HUES48 (cell line): ENCODE measurements at regions not wholly inside any gene's neighbourhood (a gene's known extent, or its start where the extent isn't known, plus 50 kb on each side); places are given as distances from the start of the nearest gene placed in this dataset.

ENCODE experiments used
- H3K27ac ChIP-seq: one replicate; pipeline ENCODE4 v1.7.0; 2013; ENCODE audit warnings: low read depth, low read length, inconsistent platforms
- H3K27me3 ChIP-seq: 2 replicates; pipeline ENCODE4 v1.6.1; 2013; ENCODE audit warnings: mild to moderate bottlenecking, low read length; ENCODE audit not compliant: control insufficient read depth, insufficient read depth
- H3K36me3 ChIP-seq: 2 replicates; pipeline ENCODE4 v1.6.1; 2013; ENCODE audit warnings: low read length; ENCODE audit not compliant: control insufficient read depth, insufficient read depth
- H3K4me1 ChIP-seq: 2 replicates; pipeline ENCODE4 v1.6.1; 2013; ENCODE audit warnings: mild to moderate bottlenecking, low read length; ENCODE audit not compliant: control insufficient read depth, insufficient read depth
- H3K4me3 ChIP-seq: 2 replicates; pipeline ENCODE4 v1.5.1; 2013; ENCODE audit warnings: mild to moderate bottlenecking, low read depth, low read length
- H3K9ac ChIP-seq: 2 replicates; pipeline ENCODE4 v1.6.1; 2013; ENCODE audit warnings: mild to moderate bottlenecking, low read depth, low read length, moderate library complexity
- H3K9me3 ChIP-seq: 2 replicates; pipeline ENCODE4 v1.6.1; 2013; ENCODE audit warnings: low read length; ENCODE audit not compliant: control insufficient read depth, insufficient read depth

DNA sequence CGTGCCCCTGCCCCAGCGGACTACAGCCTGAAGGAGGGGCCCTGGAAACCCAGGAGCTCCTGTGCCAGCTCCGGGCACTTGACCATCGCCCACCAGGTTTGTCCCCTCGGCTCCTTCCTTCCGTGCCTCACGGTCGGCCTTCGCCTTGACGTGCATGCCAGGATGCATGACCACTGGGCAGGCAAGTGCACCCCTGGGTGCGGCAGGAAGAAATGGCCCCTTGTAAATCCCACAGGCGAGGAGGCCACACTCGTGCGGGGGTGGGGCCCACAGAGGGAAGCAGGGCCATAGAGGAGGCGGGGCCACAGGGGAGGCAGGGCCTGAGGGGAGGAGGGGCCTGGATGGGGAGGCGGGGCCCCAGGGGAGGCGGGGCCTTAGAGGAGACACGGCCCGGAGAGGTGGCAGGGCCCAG lies 81.7 kb downstream of the YTHDF1 start:
- no peak overlapping the region for H3K27ac ChIP-seq
- H3K9ac ChIP-seq: no peak overlapping the region
- no peaks in the 10 kb centered on the region for H3K27me3 ChIP-seq
- H3K9me3 ChIP-seq: no peaks in the 10 kb centered on the region
- no peak overlapping the region for H3K4me3 ChIP-seq
- no peaks in the 10 kb centered on the region for H3K36me3 ChIP-seq
- peaks cover 9% of the 10 kb centered on the region; the same call in 1 of the 2 replicates for H3K4me1 ChIP-seq

DNA sequence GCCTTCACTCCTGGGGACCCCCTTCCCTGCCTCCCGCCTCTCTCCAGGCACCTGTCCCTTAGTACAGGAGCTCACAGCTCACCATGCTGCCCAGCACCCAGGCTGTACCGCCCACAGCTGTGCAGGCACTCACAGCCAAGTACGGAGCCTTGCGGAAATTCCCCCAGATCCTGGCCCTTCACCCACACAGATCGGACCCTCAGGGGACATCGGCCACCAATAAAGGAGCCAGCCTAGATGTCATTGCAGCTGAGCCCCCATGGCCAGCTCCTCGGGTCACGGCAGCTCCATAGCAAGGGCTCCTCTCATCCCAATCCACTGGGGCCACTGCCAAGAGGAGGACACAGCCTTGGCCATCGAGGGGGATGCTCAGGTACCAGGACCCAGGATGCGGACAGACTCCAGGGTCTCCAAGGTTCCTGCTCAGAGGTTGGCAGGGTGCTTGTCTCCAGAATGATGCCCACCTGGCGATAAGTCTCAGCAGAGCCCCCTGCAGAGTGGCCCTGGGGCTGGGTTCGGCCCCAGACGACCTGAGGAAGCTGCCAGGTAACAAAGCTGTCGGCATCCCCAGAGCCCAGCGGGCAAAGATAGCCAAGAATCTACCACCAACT lies 82.3 kb downstream of the YTHDF1 start:
- H3K9me3 ChIP-seq: no peaks in the 10 kb centered on the region
- no peak overlapping the region for H3K9ac ChIP-seq
- H3K27ac ChIP-seq: no peak overlapping the region
- no peak overlapping the region for H3K4me3 ChIP-seq
- H3K27me3 ChIP-seq: no peaks in the 10 kb centered on the region
- no peaks in the 10 kb centered on the region for H3K36me3 ChIP-seq
- H3K4me1 ChIP-seq: peaks cover 9% of the 10 kb centered on the region; the same call in 1 of the 2 replicates

DNA sequence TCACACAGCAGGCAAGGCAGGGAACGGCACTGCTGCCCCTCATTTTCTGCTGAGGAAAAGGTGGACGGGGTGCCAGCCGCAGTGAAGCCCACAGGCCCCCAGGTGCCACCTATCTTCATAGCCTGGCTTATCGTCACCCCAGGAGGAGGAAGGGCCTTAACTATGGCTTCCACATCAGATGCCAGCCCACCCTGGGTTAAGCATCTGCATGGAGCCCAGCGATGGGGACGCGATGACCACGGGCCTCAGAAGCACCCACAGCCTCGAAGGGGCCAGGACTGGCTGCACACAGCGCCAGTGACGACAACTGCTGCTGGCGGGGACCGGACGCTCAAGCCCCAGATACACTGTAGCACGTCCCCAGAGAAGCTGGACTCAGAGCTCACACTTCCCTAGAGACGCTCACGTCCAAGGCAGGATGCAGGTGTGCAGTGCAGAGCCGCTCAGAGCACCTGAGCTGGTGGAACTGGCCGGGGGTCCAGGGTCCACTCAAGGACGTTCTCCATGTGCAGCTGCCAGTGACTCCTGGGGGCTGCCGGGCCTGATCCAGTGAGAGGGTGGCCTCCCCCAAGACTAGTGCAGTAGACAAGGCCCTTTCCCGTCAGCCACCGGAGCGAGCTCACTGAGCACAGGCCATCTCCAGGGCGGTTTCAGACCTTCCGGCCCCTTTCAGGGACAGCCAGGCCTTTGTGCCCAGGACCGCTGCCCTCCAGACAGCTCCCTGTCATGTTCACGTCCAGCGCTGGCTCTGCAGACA lies 83.0 kb downstream of the YTHDF1 start:
- H3K9ac ChIP-seq: no peak overlapping the region
- no peaks in the 10 kb centered on the region for H3K9me3 ChIP-seq
- H3K4me1 ChIP-seq: peaks cover 9% of the 10 kb centered on the region; the same call in 1 of the 2 replicates
- H3K27ac ChIP-seq: no peak overlapping the region
- H3K27me3 ChIP-seq: no peaks in the 10 kb centered on the region
- H3K4me3 ChIP-seq: no peak overlapping the region
- no peaks in the 10 kb centered on the region for H3K36me3 ChIP-seq

DNA sequence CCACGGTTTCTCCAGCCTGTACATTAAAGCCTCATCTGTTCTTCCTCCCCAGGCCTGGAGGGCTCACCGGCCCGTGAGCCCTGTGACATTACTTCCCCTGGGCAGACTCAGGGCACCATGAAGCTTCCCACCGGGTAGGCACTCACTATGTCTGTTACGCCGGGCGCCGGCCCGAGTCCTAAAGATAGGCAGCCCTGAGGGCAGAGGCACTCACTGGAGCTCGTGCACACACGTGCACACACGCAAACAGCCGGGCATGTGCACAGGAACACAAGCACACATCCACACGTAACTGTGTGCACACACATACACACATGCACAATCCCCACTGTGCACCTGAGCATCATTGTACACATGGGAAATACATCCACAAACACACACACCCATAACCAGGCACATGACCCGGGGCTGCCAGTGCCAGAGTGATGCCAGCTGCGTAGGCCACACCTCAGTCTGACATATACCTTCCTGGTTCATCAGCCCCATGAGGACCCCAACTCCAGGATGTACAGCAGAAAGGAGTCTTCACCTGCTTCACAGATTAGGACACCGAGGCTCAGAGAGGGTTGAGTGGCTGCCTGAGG lies 83.7 kb downstream of the YTHDF1 start:
- Histone ChIP-seq H3K27ac (no peak overlapping the region), H3K27me3 (no peaks in the 10 kb centered on the region), H3K4me1 (peaks cover 9% of the 10 kb centered on the region; the same call in 1 of the 2 replicates), H3K9ac (no peak overlapping the region), H3K9me3 (no peaks in the 10 kb centered on the region), H3K36me3 (no peaks in the 10 kb centered on the region), H3K4me3 (no peak overlapping the region)

DNA sequence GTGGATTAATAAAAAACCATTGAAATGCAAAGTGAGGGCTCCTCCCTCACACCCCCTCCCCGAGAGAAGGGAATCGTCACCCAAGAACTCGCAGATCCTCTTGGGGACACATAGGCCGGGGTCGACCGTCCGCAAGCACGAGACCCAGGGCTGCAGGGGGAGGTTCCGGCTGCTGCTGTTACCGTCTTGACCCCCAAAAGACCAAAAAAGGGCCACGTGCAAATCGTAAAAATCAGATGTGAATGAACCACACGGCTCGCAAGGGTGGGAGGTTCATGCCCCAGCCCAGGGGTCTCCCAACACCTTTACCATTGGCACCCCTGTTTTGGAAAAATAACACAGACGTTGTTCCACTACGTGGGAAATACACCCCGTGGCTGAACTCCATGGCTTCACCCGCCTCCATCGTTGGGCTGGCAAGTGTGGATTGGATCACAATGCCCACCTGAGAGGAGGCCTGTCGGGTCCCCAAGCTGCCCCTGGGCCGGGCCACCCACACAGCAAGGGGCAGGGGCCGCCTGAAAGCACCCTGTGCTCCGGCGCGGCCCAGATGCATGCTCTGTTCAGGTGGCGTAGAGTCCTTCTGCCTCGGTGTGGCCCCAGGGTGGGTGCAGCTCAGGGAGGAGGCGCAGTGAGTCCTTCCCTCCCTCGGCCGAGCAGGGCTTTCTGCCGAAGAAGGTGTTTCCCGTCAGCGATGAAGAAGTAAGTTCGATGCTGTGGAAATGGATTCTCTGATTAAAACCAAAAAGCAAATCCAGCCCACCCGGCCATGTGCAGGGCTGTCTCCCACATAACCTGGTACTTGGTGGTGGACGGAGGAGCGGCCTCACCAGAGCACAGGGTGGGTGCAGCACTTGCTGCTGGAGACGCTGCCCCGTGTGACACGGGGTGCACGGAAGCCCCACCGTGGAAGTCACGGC lies 85.0 kb downstream of the YTHDF1 start:
- peaks cover 9% of the 10 kb centered on the region; the same call in 1 of the 2 replicates for H3K4me1 ChIP-seq
- H3K27me3 ChIP-seq: no peaks in the 10 kb centered on the region
- no peak overlapping the region for H3K27ac ChIP-seq
- H3K9me3 ChIP-seq: no peaks in the 10 kb centered on the region
- H3K36me3 ChIP-seq: no peaks in the 10 kb centered on the region
- no peak overlapping the region for H3K4me3 ChIP-seq
- H3K9ac ChIP-seq: no peak overlapping the region

DNA sequence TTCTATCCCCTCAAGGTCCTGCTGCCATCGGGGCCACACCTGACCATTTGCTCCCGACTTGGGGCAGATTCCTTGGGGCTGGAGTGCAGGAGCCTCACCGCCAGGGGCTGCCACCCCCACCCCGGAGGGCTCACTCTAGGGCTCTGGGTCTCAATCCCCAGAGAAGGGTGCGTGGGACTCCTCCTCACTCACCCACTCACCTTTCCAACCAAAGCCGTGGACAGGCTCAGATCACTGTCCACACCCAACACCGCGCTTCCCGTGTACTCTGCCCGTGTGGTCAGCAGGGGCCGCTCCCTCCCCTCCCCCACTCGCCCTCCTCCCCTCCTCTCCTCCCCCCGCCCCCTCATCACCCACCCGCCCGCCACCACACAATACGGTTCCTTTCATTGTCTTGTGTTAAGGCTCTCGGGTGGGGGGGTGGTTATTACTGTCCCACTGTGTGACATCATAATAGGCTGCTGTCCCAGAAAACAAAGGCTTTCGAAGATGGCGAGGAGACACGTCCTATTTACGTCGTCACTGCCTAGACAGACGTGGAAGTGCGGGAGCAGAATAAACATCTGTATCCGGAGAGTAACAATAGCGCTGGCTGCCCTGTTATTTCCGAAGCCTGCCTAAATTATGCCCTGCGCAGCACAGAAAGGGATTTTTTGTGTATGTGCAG lies 85.8 kb downstream of the YTHDF1 start:
- H3K27ac ChIP-seq: no peak overlapping the region
- no peak overlapping the region for H3K9ac ChIP-seq
- H3K9me3 ChIP-seq: no peaks in the 10 kb centered on the region
- H3K36me3 ChIP-seq: no peaks in the 10 kb centered on the region
- no peaks in the 10 kb centered on the region for H3K27me3 ChIP-seq
- peaks cover 9% of the 10 kb centered on the region; the same call in 1 of the 2 replicates for H3K4me1 ChIP-seq
- no peak overlapping the region for H3K4me3 ChIP-seq

DNA sequence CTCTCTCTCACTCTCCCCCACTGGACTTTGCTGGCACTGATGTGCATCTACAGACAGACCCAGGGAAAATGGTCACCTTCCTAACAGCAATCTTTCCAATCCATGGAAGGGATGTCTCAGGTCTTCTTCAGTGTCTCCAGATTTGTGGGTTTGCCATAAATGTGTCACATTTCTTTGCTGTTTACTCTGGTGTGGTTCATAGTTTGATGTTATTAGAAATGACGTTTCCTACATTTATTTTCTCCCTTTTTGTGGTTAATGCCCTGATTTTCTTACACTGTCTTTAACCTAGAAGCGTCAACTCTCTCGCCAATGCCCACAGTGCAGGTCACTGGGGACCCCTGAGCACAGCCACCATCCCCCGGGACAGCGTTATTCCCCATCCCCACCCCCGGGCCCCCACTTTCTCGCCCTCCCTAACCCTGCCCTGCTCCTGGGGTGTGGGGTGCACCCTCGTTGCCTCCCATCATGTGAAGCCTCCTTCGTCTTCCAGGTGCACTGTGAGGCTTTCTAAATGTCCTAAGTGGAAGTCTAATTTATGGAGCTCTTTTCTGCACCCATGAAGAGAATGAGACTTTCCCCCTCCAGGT lies 86.5 kb downstream of the YTHDF1 start:
- Histone ChIP-seq H3K27me3 (no peaks in the 10 kb centered on the region), H3K4me3 (no peak overlapping the region), H3K27ac (no peak overlapping the region), H3K36me3 (no peaks in the 10 kb centered on the region), H3K9me3 (no peaks in the 10 kb centered on the region), H3K9ac (no peak overlapping the region), H3K4me1 (peaks cover 9% of the 10 kb centered on the region; the same call in 1 of the 2 replicates)

DNA sequence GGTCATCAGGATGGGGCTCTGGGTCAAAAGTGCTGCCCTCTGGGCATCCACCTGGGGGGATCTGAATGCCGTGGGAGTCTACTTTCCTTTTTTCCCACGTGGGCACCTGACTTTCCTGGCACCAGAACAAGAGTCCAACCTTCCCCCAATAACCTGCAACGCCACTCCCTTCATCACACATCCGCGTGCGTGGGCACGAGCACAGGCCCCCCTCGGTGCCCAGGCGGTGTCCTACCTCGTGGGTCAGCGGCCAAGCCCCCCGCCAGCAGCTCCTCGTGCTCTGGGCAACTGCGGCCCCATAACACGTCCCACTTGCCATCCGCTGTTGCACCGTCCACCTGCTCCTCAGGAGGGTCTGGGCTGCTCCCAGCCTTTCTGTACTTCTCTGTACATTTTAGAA lies 87.0 kb downstream of the YTHDF1 start:
- Histone ChIP-seq H3K9me3 (no peaks in the 10 kb centered on the region), H3K27me3 (no peaks in the 10 kb centered on the region), H3K4me1 (peaks cover 9% of the 10 kb centered on the region; the same call in 1 of the 2 replicates), H3K36me3 (no peaks in the 10 kb centered on the region), H3K27ac (no peak overlapping the region), H3K9ac (no peak overlapping the region), H3K4me3 (no peak overlapping the region)

DNA sequence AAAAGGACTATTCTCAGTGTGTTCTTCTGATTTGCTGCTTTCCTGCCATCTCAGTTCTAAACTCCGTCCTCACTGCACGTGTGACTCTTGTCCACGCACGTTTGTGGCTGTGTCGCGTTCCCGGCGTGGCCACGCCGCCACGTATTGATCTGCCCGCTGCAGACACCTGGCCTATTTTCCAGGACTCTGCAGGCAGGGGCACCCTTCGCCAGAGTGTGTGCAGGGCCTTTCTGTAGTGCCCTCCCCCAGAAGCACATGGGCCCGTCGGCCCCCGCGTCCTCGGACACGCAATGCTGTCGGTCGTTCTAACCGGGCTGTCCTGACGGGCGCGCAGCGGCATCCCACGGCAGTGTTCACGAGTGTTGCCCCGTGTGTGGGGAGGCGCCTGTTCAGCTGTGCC lies 87.6 kb downstream of the YTHDF1 start:
- Histone ChIP-seq H3K9me3 (no peaks in the 10 kb centered on the region), H3K27me3 (no peaks in the 10 kb centered on the region), H3K27ac (no peak overlapping the region), H3K9ac (no peak overlapping the region), H3K4me3 (no peak overlapping the region), H3K36me3 (no peaks in the 10 kb centered on the region), H3K4me1 (peaks cover 9% of the 10 kb centered on the region; the same call in 1 of the 2 replicates)
